GM20000 (cell line): ENCODE measurements at regions not wholly inside any gene's neighbourhood (a gene's known extent, or its start where the extent isn't known, plus 50 kb on each side); places are given as distances from the start of the nearest gene placed in this dataset.

Source experiments
- DNase-seq: peaks from one replicate; pipeline ENCODE4 v3.0.0; 2012; ENCODE audit warnings: low spot score
- CTCF ChIP-seq: IDR thresholded peaks from 2 replicates; pipeline ENCODE4 v1.5.1; 2012; ENCODE audit warnings: mild to moderate bottlenecking, control low read depth; ENCODE audit errors: extremely low read depth, missing control alignments

GRCh38 chr2:111239107-111239506, 118.4 kb downstream of the BCL2L11 start:
- no peak for TF ChIP-seq CTCF

GRCh38 chr2:111239581-111240249, 119.0 kb downstream of the BCL2L11 start:
- TF ChIP-seq CTCF = no peak
- no peak for DNase-seq

More at GRCh38 chr2:111239107-111239506, 118.4 kb downstream of the BCL2L11 start:
- peak; percentile 54 for DNase-seq

- TF ChIP-seq CTCF = no peak
- no peak for DNase-seq
Measured at GRCh38 chr2:111243295-111243694, 122.6 kb downstream of the BCL2L11 start.

- no peak for TF ChIP-seq CTCF
- no peak for DNase-seq
Measured at GRCh38 chr2:111244864-111245263, 124.2 kb downstream of the BCL2L11 start.

- DNase-seq = no peak
- no peak for TF ChIP-seq CTCF
Measured at GRCh38 chr2:111246620-111247061, 125.9 kb downstream of the BCL2L11 start.

- DNase-seq = no peak
- TF ChIP-seq CTCF = no peak
Measured at GRCh38 chr2:111247491-111247890, 126.8 kb downstream of the BCL2L11 start.

GRCh38 chr2:111249806-111250205, 129.1 kb downstream of the BCL2L11 start:
- TF ChIP-seq CTCF = no peak
- DNase-seq = no peak
